Prostate gland (tissue), 2 donors: ENCODE measurements at regions not wholly inside any gene's neighbourhood (a gene's known extent, or its start where the extent isn't known, plus 50 kb on each side); places are given as distances from the start of the nearest gene placed in this dataset.

ENCODE experiments used
- DNase-seq: peaks from one replicate; pipeline ENCODE4 v3.0.0-alpha.2; 2019; ENCODE audit warnings: low spot score
- H3K27ac ChIP-seq, 2 donors: fragments of 200-600 bp; sonication (generic); 2 replicates each; pipeline ENCODE4 v1.5.1; 2017 to 2019
- H3K27me3 ChIP-seq: fragments of 200-600 bp; sonication (generic); replicated peaks from 2 replicates; pipeline ENCODE4 v1.5.1; 2019; ENCODE audit not compliant: insufficient read depth
- H3K36me3 ChIP-seq, 2 donors: fragments of 200-600 bp; sonication (generic); 1 replicate in 1 of 2; 2 replicates in 1 of 2; pipeline versions ENCODE4 v1.5.1 to v1.8.1; 2017 to 2019
- H3K4me1 ChIP-seq: fragments of 200-600 bp; sonication (generic); replicated peaks from 2 replicates; pipeline ENCODE4 v1.5.1; 2019
- H3K4me3 ChIP-seq, 2 donors: fragments of 200-600 bp; sonication (generic); 2 replicates each; pipeline ENCODE4 v1.5.1; 2017 to 2019
- H3K9me3 ChIP-seq: fragments of 200-600 bp; sonication (generic); 2 replicates; pipeline ENCODE4 v1.5.1; 2017
- POLR2A ChIP-seq: fragments of 450-650 bp; IDR thresholded peaks from one replicate; pipeline ENCODE4 v1.6.1; 2016; ENCODE audit warnings: antibody characterized with exemption, mild to moderate bottlenecking
- POLR2AphosphoS5 ChIP-seq: sonication (generic); formaldehyde crosslinking; IDR thresholded peaks from one replicate; pipeline ENCODE4 v1.6.1; 2017; ENCODE audit warnings: antibody characterized with exemption
- WGBS: methylation state at CpG from one replicate; pipeline ENCODE4 v1.1.5; 2018; 5-methylcytosine and 5-hydroxymethylcytosine counted together
- intact Hi-C: fragments of 100-400 bp; cut with DNase I; formaldehyde crosslinking; loops from one replicate; pipeline ENCODE4 v1.14.2; 2022
- TF ChIP-seq, protein P1 (sequence below), 4 experiments: fragments of 200-600 bp in 2 of 4; fragments of 450-650 bp in 2 of 4; sonication (generic) in 2 of 4; IDR thresholded peaks; 1 replicate in 3 of 4; 2 replicates in 1 of 4; pipeline ENCODE4 v1.5.1; 2016 to 2019; ENCODE audit warnings: antibody characterized with exemption in 4 of 4, mild to moderate bottlenecking in 2 of 4, moderate library complexity in 2 of 4

DNA sequence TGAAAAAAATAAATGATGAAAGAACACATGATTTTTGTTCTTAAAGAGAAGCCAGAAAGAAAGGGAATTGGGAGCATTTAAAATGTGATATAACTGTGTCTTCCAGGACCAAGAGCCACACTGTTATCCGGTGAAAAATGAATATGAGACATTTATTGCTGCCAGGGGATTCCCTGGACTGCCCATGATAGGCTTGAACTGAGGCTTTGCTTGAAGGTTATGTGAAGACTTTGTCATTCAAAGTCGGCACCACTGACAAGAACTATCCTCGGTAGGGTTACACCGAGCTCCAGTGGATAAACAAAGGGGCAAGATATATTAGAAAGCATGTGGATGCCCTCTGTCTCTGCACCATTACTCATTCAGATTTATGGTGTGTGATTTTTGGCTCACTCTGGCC, 125.4 kb upstream of the MINDY3 start:
- WGBS: 29% methylated on average over 4 of the region's 4 CpGs
- H3K27me3 ChIP-seq: no peaks in the 10 kb centered on the region
- H3K4me3 ChIP-seq: no peak overlapping the region
- intact Hi-C loops: no loop called here
- TF ChIP-seq POLR2A (no peak), POLR2AphosphoS5 (no peak)
- TF ChIP-seq, protein P1, sequence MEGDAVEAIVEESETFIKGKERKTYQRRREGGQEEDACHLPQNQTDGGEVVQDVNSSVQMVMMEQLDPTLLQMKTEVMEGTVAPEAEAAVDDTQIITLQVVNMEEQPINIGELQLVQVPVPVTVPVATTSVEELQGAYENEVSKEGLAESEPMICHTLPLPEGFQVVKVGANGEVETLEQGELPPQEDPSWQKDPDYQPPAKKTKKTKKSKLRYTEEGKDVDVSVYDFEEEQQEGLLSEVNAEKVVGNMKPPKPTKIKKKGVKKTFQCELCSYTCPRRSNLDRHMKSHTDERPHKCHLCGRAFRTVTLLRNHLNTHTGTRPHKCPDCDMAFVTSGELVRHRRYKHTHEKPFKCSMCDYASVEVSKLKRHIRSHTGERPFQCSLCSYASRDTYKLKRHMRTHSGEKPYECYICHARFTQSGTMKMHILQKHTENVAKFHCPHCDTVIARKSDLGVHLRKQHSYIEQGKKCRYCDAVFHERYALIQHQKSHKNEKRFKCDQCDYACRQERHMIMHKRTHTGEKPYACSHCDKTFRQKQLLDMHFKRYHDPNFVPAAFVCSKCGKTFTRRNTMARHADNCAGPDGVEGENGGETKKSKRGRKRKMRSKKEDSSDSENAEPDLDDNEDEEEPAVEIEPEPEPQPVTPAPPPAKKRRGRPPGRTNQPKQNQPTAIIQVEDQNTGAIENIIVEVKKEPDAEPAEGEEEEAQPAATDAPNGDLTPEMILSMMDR (IDR thresholded peaks at IDR 0.05): no peak
- H3K9me3 ChIP-seq: no peaks in the 10 kb centered on the region
- H3K4me1 ChIP-seq: no peaks in the 10 kb centered on the region
- no peaks in the 10 kb centered on the region for H3K36me3 ChIP-seq
- no peak overlapping the region for H3K27ac ChIP-seq
- DNase-seq: no peak

DNA sequence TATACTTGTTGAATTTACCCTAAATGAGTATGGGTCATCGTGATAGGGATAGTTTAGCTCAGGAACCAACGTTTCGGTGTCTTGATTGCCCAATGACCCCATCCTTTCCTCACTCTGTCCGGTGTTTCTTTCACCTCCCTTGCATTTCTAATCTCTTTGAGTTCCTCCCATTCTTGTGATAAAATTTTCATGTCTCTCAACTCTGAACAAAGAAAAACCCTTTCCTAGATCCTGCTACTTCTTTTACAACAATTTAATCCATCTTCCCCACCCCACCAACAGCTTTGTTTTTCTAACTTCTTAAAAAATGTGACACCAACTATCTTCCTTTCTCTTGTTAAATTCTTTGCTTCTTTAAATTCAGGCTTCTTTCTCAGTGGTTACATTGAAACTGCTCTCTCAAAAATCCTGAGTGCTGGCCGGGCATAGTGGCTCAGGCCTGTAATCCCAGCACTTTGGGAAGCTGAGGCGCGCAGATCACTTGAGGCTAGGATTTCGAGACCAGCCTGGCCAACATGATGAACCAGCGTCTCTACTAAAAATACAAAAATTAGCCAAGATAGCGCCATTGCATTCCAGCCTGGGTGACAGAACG, 130.3 kb upstream of the MINDY3 start:
- WGBS: 84% methylated on average over 11 of the region's 11 CpGs
- no peak for DNase-seq
- H3K27me3 ChIP-seq: no peaks in the 10 kb centered on the region
- H3K36me3 ChIP-seq: no peaks in the 10 kb centered on the region
- intact Hi-C loops: no loop called here
- H3K27ac ChIP-seq: no peak overlapping the region
- no peak overlapping the region for H3K4me3 ChIP-seq
- H3K9me3 ChIP-seq: no peaks in the 10 kb centered on the region
- no peak for TF ChIP-seq POLR2A
- TF ChIP-seq POLR2AphosphoS5: no peak
- TF ChIP-seq, protein P1 (IDR thresholded peaks at IDR 0.05): no peak
- H3K4me1 ChIP-seq: no peaks in the 10 kb centered on the region

DNA sequence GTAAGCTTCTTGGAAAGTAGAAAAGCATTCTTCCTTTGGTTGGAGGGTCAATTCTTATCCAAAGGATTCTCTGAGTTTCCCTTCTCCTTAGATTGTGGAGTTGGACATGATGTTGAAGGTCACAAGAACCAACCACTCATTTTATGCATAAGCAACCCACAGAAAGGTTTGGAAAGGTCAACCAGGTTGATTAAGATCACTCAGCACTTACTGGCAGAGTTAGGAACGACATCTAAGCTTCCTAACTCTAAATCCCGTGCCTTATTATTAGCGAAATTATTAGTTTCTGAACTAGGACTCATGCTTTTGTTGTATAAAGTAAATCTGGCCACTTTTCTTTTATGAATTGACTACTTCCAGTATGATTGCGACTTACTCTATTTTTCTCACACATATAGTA, 137.0 kb upstream of the MINDY3 start:
- no peak for TF ChIP-seq POLR2A
- TF ChIP-seq, protein P1 (IDR thresholded peaks at IDR 0.05): no peak
- no peak for TF ChIP-seq POLR2AphosphoS5
- Histone ChIP-seq H3K27ac (no peak overlapping the region), H3K4me1 (no peaks in the 10 kb centered on the region), H3K9me3 (no peaks in the 10 kb centered on the region), H3K27me3 (no peaks in the 10 kb centered on the region), H3K4me3 (no peak overlapping the region), H3K36me3 (no peaks in the 10 kb centered on the region)
- DNase-seq: no peak
- intact Hi-C loops: no loop called here
- WGBS: 87% methylated on average over 4 of the region's 4 CpGs

GRCh38 chr10:16001581-16001980, 141.3 kb upstream of the MINDY3 start:
- intact Hi-C loops: no loop called here
- TF ChIP-seq, protein P1 (IDR thresholded peaks at IDR 0.05): no peak
- TF ChIP-seq POLR2AphosphoS5 (no peak), POLR2A (no peak)
- no peaks in the 10 kb centered on the region for H3K4me1 ChIP-seq
- H3K27ac ChIP-seq: no peak overlapping the region
- DNase-seq: no peak
- no peaks in the 10 kb centered on the region for H3K9me3 ChIP-seq
- no peak overlapping the region for H3K4me3 ChIP-seq
- H3K36me3 ChIP-seq: no peaks in the 10 kb centered on the region
- 92% methylated on average over 1 of the region's 1 CpG for WGBS
- H3K27me3 ChIP-seq: no peaks in the 10 kb centered on the region

- Histone ChIP-seq H3K27ac (no peak overlapping the region), H3K4me1 (no peaks in the 10 kb centered on the region), H3K36me3 (no peaks in the 10 kb centered on the region), H3K4me3 (no peak overlapping the region), H3K9me3 (no peaks in the 10 kb centered on the region), H3K27me3 (no peaks in the 10 kb centered on the region)
- no peak for DNase-seq
- TF ChIP-seq POLR2A (no peak), POLR2AphosphoS5 (no peak)
- TF ChIP-seq, protein P1 (IDR thresholded peaks at IDR 0.05): no peak
- 70% methylated on average over 6 of the region's 6 CpGs for WGBS
- intact Hi-C loops: no loop called here
Observed at GRCh38 chr10:16009785-16010184, 149.5 kb upstream of the MINDY3 start.
